DMS153 treated with DMSO at 0.1 percent for 48 hours (cell line): ENCODE measurements at regions not wholly inside any gene's neighbourhood (a gene's known extent, or its start where the extent isn't known, plus 50 kb on each side); places are given as distances from the start of the nearest gene placed in this dataset.
"Not testable (repeated sequence)": the region's sequence is repeated elsewhere in the genome, so short reads cannot be mapped to it uniquely, and the experiment has no call there.

ENCODE experiments used
- DNase-seq: peaks from one replicate; lab custom pipeline; 2025; ENCODE audit not compliant: unreplicated experiment; lab: John Stamatoyannopoulos, UW

GRCh38 chr20:30164389-30164788, 1093.1 kb upstream of the DEFB115 start:
- not testable (repeated sequence) for DNase-seq

- no peak for DNase-seq
Measured at GRCh38 chr20:30167540-30167939, 1089.9 kb upstream of the DEFB115 start.

GRCh38 chr20:30168025-30168799, 1089.3 kb upstream of the DEFB115 start:
- DNase-seq: no peak

GRCh38 chr20:30168800-30169138, 1088.7 kb upstream of the DEFB115 start:
- no peak for DNase-seq

GRCh38 chr20:30175681-30176080, 1081.8 kb upstream of the DEFB115 start:
- DNase-seq: no peak

- not testable (repeated sequence) for DNase-seq
Measured at GRCh38 chr20:30183124-30183523, 1074.3 kb upstream of the DEFB115 start.

- not testable (repeated sequence) for DNase-seq
Measured at GRCh38 chr20:30191785-30192184, 1065.7 kb upstream of the DEFB115 start.

- DNase-seq: not testable (repeated sequence)
Measured at GRCh38 chr20:30234477-30234876, 1023.0 kb upstream of the DEFB115 start.

- DNase-seq: not testable (repeated sequence)
Measured at GRCh38 chr20:30275073-30275472, 982.4 kb upstream of the DEFB115 start.

GRCh38 chr20:30281584-30282197, 975.8 kb upstream of the DEFB115 start:
- no peak for DNase-seq

GRCh38 chr20:30283476-30284280, 973.8 kb upstream of the DEFB115 start:
- DNase-seq: not testable (repeated sequence)

GRCh38 chr20:30284281-30284905, 973.1 kb upstream of the DEFB115 start:
- no peak for DNase-seq

- no peak for DNase-seq
Measured at GRCh38 chr20:30285677-30286076, 971.8 kb upstream of the DEFB115 start.

- no peak for DNase-seq
Measured at GRCh38 chr20:30286157-30286556, 971.3 kb upstream of the DEFB115 start.

- not testable (repeated sequence) for DNase-seq
Measured at GRCh38 chr20:30287459-30287858, 970.0 kb upstream of the DEFB115 start.

- no peak for DNase-seq
Measured at GRCh38 chr20:30288346-30288745, 969.1 kb upstream of the DEFB115 start.

- not testable (repeated sequence) for DNase-seq
Measured at GRCh38 chr20:30289049-30289448, 968.4 kb upstream of the DEFB115 start.

- not testable (repeated sequence) for DNase-seq
Measured at GRCh38 chr20:30289711-30290141, 967.7 kb upstream of the DEFB115 start.

- not testable (repeated sequence) for DNase-seq
Measured at GRCh38 chr20:30290361-30291063, 967.0 kb upstream of the DEFB115 start.

- not testable (repeated sequence) for DNase-seq
Measured at GRCh38 chr20:30291064-30291379, 966.4 kb upstream of the DEFB115 start.

GRCh38 chr20:30291686-30292085, 965.8 kb upstream of the DEFB115 start:
- DNase-seq: not testable (repeated sequence)
